SK-N-SH (cell line): ENCODE measurements at regions not wholly inside any gene's neighbourhood (a gene's known extent, or its start where the extent isn't known, plus 50 kb on each side); places are given as distances from the start of the nearest gene placed in this dataset.

Experiments used
- CTCF ChIA-PET: fragments of 300-600, 350-600 bp; formaldehyde crosslinking; extraction: SDS; loops from one replicate; lab custom pipeline; 2021; lab: Yijun Ruan, JAX
- POLR2A ChIA-PET: fragments of 350-600 bp; sonication (Branson Sonifier 250); formaldehyde crosslinking; extraction: SDS; loops from one replicate; lab custom pipeline; 2020; ENCODE audit warnings: antibody characterized with exemption, inconsistent platforms; lab: Yijun Ruan, JAX
- DNase-seq: peaks from one replicate; pipeline ENCODE4 v3.0.0; 2012
- H2AFZ ChIP-seq: fragments of 200-600 bp; sonication (generic); 2 replicates; pipeline ENCODE4 v1.8.1; 2016; ENCODE audit warnings: antibody characterized with exemption, mild to moderate bottlenecking, low read depth
- H3F3A ChIP-seq: fragments of 200-600 bp; sonication (generic); replicated peaks from 2 replicates; pipeline ENCODE3; 2016; ENCODE audit warnings: antibody characterized with exemption, mild to moderate bottlenecking; ENCODE audit not compliant: insufficient read depth
- H3K27ac ChIP-seq, 2 experiments: fragments of 200-500 bp in 1 of 2; fragments of 200-600 bp in 1 of 2; sonication (Bioruptor generic) in 1 of 2; sonication (generic), shearing (Covaris generic) in 1 of 2; 2 replicates each; pipeline versions ENCODE4 v1.5.1 to v1.6.1; 2014 to 2016; ENCODE audit warnings: low read depth in 2 of 2, inconsistent platforms in 1 of 2, low read length in 1 of 2, mild to moderate bottlenecking in 1 of 2, mixed read lengths in 1 of 2
- H3K27me3 ChIP-seq: fragments of 200-600 bp; sonication (generic), shearing (Covaris generic); 2 replicates; pipeline ENCODE4 v1.6.1; 2016; ENCODE audit warnings: mixed run types; ENCODE audit not compliant: insufficient read depth
- H3K36me3 ChIP-seq, 2 experiments: fragments of 200-500 bp in 1 of 2; fragments of 200-600 bp in 1 of 2; sonication (Bioruptor generic) in 1 of 2; sonication (generic) in 1 of 2; replicated peaks in 1 of 2; 2 replicates each; pipeline versions ENCODE3 to v1.5.1; 2014 to 2016; ENCODE audit warnings: low read length in 1 of 2, mild to moderate bottlenecking in 1 of 2; ENCODE audit not compliant: insufficient read depth in 2 of 2, control insufficient read depth in 1 of 2
- H3K4me1 ChIP-seq, 2 experiments: fragments of 200-500 bp in 1 of 2; fragments of 200-600 bp in 1 of 2; sonication (Bioruptor generic) in 1 of 2; sonication (generic), shearing (Covaris generic) in 1 of 2; 2 replicates each; pipeline versions ENCODE4 v1.5.1 to v1.6.1; 2014 to 2016; ENCODE audit warnings: low read depth in 1 of 2, low read length in 1 of 2, mixed run types in 1 of 2; ENCODE audit not compliant: insufficient read depth in 2 of 2, control insufficient read depth in 1 of 2
- H3K4me2 ChIP-seq: fragments of 200-600 bp; sonication (generic), shearing (Covaris generic); 2 replicates; pipeline ENCODE4 v1.6.1; 2017; ENCODE audit warnings: mixed run types
- H3K4me3 ChIP-seq, 2 experiments: fragments of 200-500 bp in 1 of 2; fragments of 200-600 bp in 1 of 2; sonication (Bioruptor generic) in 1 of 2; sonication (generic), shearing (Covaris generic) in 1 of 2; 2 replicates each; pipeline versions ENCODE4 v1.5.1 to v1.8.1; 2014 to 2016; ENCODE audit warnings: low read depth in 2 of 2, inconsistent platforms in 1 of 2, low read length in 1 of 2, mild to moderate bottlenecking in 1 of 2, mixed read lengths in 1 of 2, moderate library complexity in 1 of 2
- H3K79me2 ChIP-seq: fragments of 200-600 bp; sonication (generic); 2 replicates; pipeline ENCODE4 v1.8.1; 2017; ENCODE audit warnings: mild to moderate bottlenecking; ENCODE audit not compliant: insufficient read depth
- H3K9ac ChIP-seq: fragments of 200-600 bp; sonication (generic); 2 replicates; pipeline ENCODE4 v1.6.1; 2017; ENCODE audit warnings: mixed run types
- H3K9me2 ChIP-seq: fragments of 200-600 bp; sonication (generic); 2 replicates; pipeline ENCODE4 v1.6.1; 2017; ENCODE audit warnings: mixed run types
- H3K9me3 ChIP-seq: fragments of 200-600 bp; sonication (generic); 2 replicates; pipeline ENCODE4 v1.6.1; 2017; ENCODE audit warnings: mixed run types, mild to moderate bottlenecking, moderate library complexity
- H4K20me1 ChIP-seq: fragments of 200-600 bp; sonication (generic); 2 replicates; pipeline ENCODE4 v1.6.1; 2017; ENCODE audit warnings: mild to moderate bottlenecking, mixed run types; ENCODE audit not compliant: insufficient read depth
- CTCF ChIP-seq: fragments of 200-600 bp; sonication (generic); IDR thresholded peaks from 2 replicates; pipeline ENCODE4 v1.6.1; 2017; ENCODE audit warnings: antibody characterized with exemption, mild to moderate bottlenecking, moderate library complexity
- ELF1 ChIP-seq: IDR thresholded peaks from 2 replicates; pipeline ENCODE4 v1.4.0; 2012
- EP300 ChIP-seq, 2 experiments: IDR thresholded peaks; 2 replicates each; pipeline versions ENCODE4 v1.4.0 to v1.6.1; 2012; ENCODE audit warnings: borderline replicate concordance in 1 of 2, low read depth in 1 of 2, low read length in 1 of 2
- EZH2phosphoT487 ChIP-seq: fragments of 200-600 bp; sonication (generic); IDR thresholded peaks from 2 replicates; pipeline ENCODE4 v1.6.1; 2017; ENCODE audit warnings: low read depth, mixed run types, mild to moderate bottlenecking, antibody characterized with exemption, moderate library complexity, borderline replicate concordance
- FOXJ3 ChIP-seq: sonication (generic); formaldehyde crosslinking; IDR thresholded peaks from 2 replicates; pipeline ENCODE4 v1.5.1; 2020; ENCODE audit warnings: mild to moderate bottlenecking, missing genetic modification reagents
- FOXM1 ChIP-seq: IDR thresholded peaks from 2 replicates; pipeline ENCODE4 v1.4.0; 2012; ENCODE audit warnings: low read depth, mild to moderate bottlenecking
- JUND ChIP-seq: IDR thresholded peaks from 2 replicates; pipeline ENCODE4 v1.4.0; 2012
- MAX ChIP-seq: IDR thresholded peaks from 2 replicates; pipeline ENCODE4 v1.4.0; 2012; ENCODE audit warnings: low read depth
- MEF2A ChIP-seq: IDR thresholded peaks from 2 replicates; pipeline ENCODE4 v1.4.0; 2012; ENCODE audit warnings: low read depth, borderline replicate concordance
- NRF1 ChIP-seq: IDR thresholded peaks from 2 replicates; pipeline ENCODE4 v1.6.1; 2012; ENCODE audit warnings: low read depth, mild to moderate bottlenecking, low read length
- PBX3 ChIP-seq: IDR thresholded peaks from 2 replicates; pipeline ENCODE4; 2012
- RAD21 ChIP-seq: IDR thresholded peaks from 2 replicates; pipeline ENCODE4 v1.6.1; 2012; ENCODE audit warnings: mild to moderate bottlenecking, low read length
- RCOR1 ChIP-seq: fragments of 150-350 bp; IDR thresholded peaks from 2 replicates; pipeline ENCODE4 v1.6.1; 2017; ENCODE audit warnings: antibody characterized with exemption, low read length
- RFX5 ChIP-seq: IDR thresholded peaks from 2 replicates; pipeline ENCODE4 v1.6.1; 2012; ENCODE audit warnings: mild to moderate bottlenecking, improper control_type of control experiment, low read length
- SIN3A ChIP-seq: IDR thresholded peaks from 2 replicates; pipeline ENCODE4 v1.6.1; 2012; ENCODE audit warnings: low read depth, mild to moderate bottlenecking, low read length, moderate library complexity, borderline replicate concordance
- TAF1 ChIP-seq: IDR thresholded peaks from 2 replicates; pipeline ENCODE4 v1.6.1; 2012; ENCODE audit warnings: low read depth, mild to moderate bottlenecking, low read length, moderate library complexity, borderline replicate concordance
- TCF12 ChIP-seq: IDR thresholded peaks from 2 replicates; pipeline ENCODE4 v1.4.0; 2012
- TEAD4 ChIP-seq: IDR thresholded peaks from 2 replicates; pipeline ENCODE4 v1.4.0; 2012; ENCODE audit warnings: mild to moderate bottlenecking, borderline replicate concordance; ENCODE audit not compliant: insufficient read depth
- USF1 ChIP-seq: IDR thresholded peaks from 2 replicates; pipeline ENCODE4 v1.4.0; 2012; ENCODE audit warnings: low read depth, borderline replicate concordance
- USF2 ChIP-seq: fragments of 150-350 bp; IDR thresholded peaks from 2 replicates; pipeline ENCODE4 v1.6.1; 2017; ENCODE audit warnings: antibody characterized with exemption, low read length, low read depth, borderline replicate concordance
- YY1 ChIP-seq: IDR thresholded peaks from 2 replicates; pipeline ENCODE4 v1.4.0; 2012; ENCODE audit warnings: low read depth, mild to moderate bottlenecking
- WGBS: methylation state at CpG from one replicate; pipeline ENCODE4 v1.1.6; 2017; ENCODE audit warnings: low lambda C conversion rate; 5-methylcytosine and 5-hydroxymethylcytosine counted together

GRCh38 chr7:66429498-66430163 lies 199.1 kb upstream of the KCTD7 start:
- POLR2A ChIA-PET = no interaction called here
- DNase-seq = no peak
- Histone ChIP-seq H3K9me2 (no peaks in the 10 kb centered on the region), H3K36me3 (no peaks in the 10 kb centered on the region), H3K79me2 (no peaks in the 10 kb centered on the region), H2AFZ (no peak overlapping the region), H3K4me2 (no peak overlapping the region), H4K20me1 (no peaks in the 10 kb centered on the region), H3K9ac (no peak overlapping the region), H3K27me3 (no peaks in the 10 kb centered on the region), H3K27ac (0 out of 4 replicates have a peak overlapping the region, but pooled peaks of 1 of the 2 experiments have one; percentile 2), H3F3A (no peaks in the 10 kb centered on the region), H3K9me3 (no peaks in the 10 kb centered on the region), H3K4me1 (no peaks in the 10 kb centered on the region)
- CTCF ChIA-PET = interaction anchor here (1.0 kb wide), 1 partner anchor 224 kb away, joined by 3 read pairs; the partner anchor contains the start of gene TPST1
- peak; percentile 53; the same call in 1 of the 2 replicates for TF ChIP-seq PBX3
- TF ChIP-seq EP300 (IDR thresholded peaks at IDR 0.05; ENCODE audit: borderline replicate concordance in 1 of 2, low read depth in 1 of 2, low read length in 1 of 2) = no peak
- TF ChIP-seq JUND = peak; percentile 23; the same call in 1 of the 2 replicates
- TF ChIP-seq, all 33 proteins: peak for 2
- 85% methylated on average over 4 of the region's 4 CpGs for WGBS
- H3K4me3 ChIP-seq = no peak overlapping the region

- no peak for DNase-seq
- ChIA-PET POLR2A (no interaction called here), CTCF (interaction anchor here (1.0 kb wide), 1 partner anchor 225 kb away, joined by 3 read pairs; the partner anchor contains the start of gene TPST1)
- H4K20me1 ChIP-seq = no peaks in the 10 kb centered on the region
- no peaks in the 10 kb centered on the region for H3K4me1 ChIP-seq
- 85% methylated on average over 5 of the region's 5 CpGs for WGBS
- no peak for TF ChIP-seq RAD21
- TF ChIP-seq YY1 = no peak
- TF ChIP-seq RCOR1 = no peak
- no peak for TF ChIP-seq TAF1
- no peak for TF ChIP-seq SIN3A
- TF ChIP-seq RFX5 = no peak
- no peak for TF ChIP-seq USF1
- no peak for TF ChIP-seq NRF1
- no peak for TF ChIP-seq TEAD4
- TF ChIP-seq MAX = no peak
- TF ChIP-seq USF2 = no peak
- TF ChIP-seq FOXM1 = no peak
- no peak for TF ChIP-seq CTCF
- no peak for TF ChIP-seq MEF2A
- no peak for TF ChIP-seq FOXJ3 (CRISPR knock-in tag)
- no peak for TF ChIP-seq ELF1
- no peak for TF ChIP-seq EZH2phosphoT487
- TF ChIP-seq TCF12 = no peak
- H3K27me3 ChIP-seq = no peaks in the 10 kb centered on the region
- no peak overlapping the region for H2AFZ ChIP-seq
- no peaks in the 10 kb centered on the region for H3F3A ChIP-seq
- H3K27ac ChIP-seq = no peak overlapping the region
- H3K9me3 ChIP-seq = no peaks in the 10 kb centered on the region
- no peak overlapping the region for H3K4me3 ChIP-seq
- no peak overlapping the region for H3K4me2 ChIP-seq
- H3K79me2 ChIP-seq = no peaks in the 10 kb centered on the region
- H3K9ac ChIP-seq = no peak overlapping the region
- no peaks in the 10 kb centered on the region for H3K9me2 ChIP-seq
- no peaks in the 10 kb centered on the region for H3K36me3 ChIP-seq
Observed at GRCh38 chr7:66430164-66430545, 198.5 kb upstream of the KCTD7 start.
